OCI-LY3 (cell line): ENCODE measurements at regions not wholly inside any gene's neighbourhood (a gene's known extent, or its start where the extent isn't known, plus 50 kb on each side); places are given as distances from the start of the nearest gene placed in this dataset.

Experiments
- CTCF ChIP-seq: fragments of 200-600, 300-600 bp; sonication (generic); IDR thresholded peaks from 2 replicates; pipeline ENCODE4 v1.5.1; 2014; ENCODE audit warnings: antibody characterized with exemption, low read length, low read depth
- EZH2phosphoT487 ChIP-seq: fragments of 200-600 bp; shearing (Covaris generic); IDR thresholded peaks from 2 replicates; pipeline ENCODE4 v1.6.1; 2018; ENCODE audit warnings: antibody characterized with exemption, mixed run types, low read depth

- TF ChIP-seq CTCF: peak; percentile 42
- no peak for TF ChIP-seq EZH2phosphoT487
Measured at GRCh38 chr17:70629902-70630301, 460.6 kb downstream of the KCNJ2 start.
